Body of pancreas (tissue), 4 donors: ENCODE measurements at regions not wholly inside any gene's neighbourhood (a gene's known extent, or its start where the extent isn't known, plus 50 kb on each side); places are given as distances from the start of the nearest gene placed in this dataset.
"Not testable (repeated sequence)": the region's sequence is repeated elsewhere in the genome, so short reads cannot be mapped to it uniquely, and the experiment has no call there.

Experiments
- POLR2A ChIP-seq, 3 donors: fragments of 450-650 bp; IDR thresholded peaks; one replicate each; pipeline ENCODE4 v1.6.1; 2016; ENCODE audit warnings: antibody characterized with exemption in 3 of 3, mild to moderate bottlenecking in 2 of 3
- TF ChIP-seq, protein P1 (sequence below), 7 experiments: fragments of 450-650 bp in 4 of 7; fragments of 200-600 bp in 3 of 7; sonication (generic) in 3 of 7; IDR thresholded peaks; one replicate each; pipeline ENCODE4 v1.5.1; 2016 to 2019; ENCODE audit warnings: antibody characterized with exemption in 7 of 7

DNA sequence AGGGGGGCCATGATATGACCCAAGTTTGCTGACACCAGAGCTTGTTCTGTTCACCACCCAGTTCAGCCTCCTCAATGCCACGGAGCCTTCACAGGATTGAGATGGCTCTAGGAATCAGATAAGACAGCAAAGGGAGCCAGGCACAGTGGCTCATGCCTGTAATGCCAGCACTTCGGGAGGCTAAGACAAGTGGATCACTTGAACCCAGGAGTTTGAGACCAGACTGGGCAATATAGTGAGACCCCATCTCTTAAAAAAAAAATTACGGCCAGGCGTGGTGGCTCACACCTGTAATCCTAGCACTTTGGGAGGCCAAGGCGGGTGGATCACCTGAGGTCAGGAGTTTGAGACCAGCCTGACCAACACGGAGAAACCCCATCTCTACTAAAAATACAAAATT, 67.5 kb upstream of the USP9X start:
- TF ChIP-seq, protein P1, sequence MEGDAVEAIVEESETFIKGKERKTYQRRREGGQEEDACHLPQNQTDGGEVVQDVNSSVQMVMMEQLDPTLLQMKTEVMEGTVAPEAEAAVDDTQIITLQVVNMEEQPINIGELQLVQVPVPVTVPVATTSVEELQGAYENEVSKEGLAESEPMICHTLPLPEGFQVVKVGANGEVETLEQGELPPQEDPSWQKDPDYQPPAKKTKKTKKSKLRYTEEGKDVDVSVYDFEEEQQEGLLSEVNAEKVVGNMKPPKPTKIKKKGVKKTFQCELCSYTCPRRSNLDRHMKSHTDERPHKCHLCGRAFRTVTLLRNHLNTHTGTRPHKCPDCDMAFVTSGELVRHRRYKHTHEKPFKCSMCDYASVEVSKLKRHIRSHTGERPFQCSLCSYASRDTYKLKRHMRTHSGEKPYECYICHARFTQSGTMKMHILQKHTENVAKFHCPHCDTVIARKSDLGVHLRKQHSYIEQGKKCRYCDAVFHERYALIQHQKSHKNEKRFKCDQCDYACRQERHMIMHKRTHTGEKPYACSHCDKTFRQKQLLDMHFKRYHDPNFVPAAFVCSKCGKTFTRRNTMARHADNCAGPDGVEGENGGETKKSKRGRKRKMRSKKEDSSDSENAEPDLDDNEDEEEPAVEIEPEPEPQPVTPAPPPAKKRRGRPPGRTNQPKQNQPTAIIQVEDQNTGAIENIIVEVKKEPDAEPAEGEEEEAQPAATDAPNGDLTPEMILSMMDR (IDR thresholded peaks at IDR 0.05): not testable (repeated sequence)
- TF ChIP-seq POLR2A (IDR thresholded peaks at IDR 0.05): not testable (repeated sequence)
